ENCODE measurements at regions not wholly inside any gene's neighbourhood (a gene's known extent, or its start where the extent isn't known, plus 50 kb on each side); places are given as distances from the start of the nearest gene placed in this dataset.
"Not testable (repeated sequence)": the region's sequence is repeated elsewhere in the genome, so short reads cannot be mapped to it uniquely, and the experiment has no call there.

DNA sequence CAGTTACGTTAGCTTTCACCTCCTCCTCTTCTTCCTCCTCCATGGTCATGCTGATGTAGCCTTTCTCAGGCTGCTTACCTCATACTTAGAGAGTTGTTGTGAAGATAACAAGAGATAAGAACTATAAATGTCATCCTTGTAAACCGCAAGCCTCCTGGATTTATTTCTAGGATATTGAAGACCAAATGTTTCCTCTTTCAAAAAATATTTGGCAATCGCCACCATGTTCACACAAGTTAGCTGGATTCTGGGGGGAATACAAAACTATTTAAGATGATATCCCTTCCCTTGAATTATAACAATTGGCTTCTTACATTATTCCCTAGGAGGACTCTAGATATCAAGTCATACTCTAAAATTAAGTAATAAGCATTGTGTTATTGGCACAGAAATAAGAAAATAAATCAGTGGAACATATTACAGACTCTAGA, 99.8 kb upstream of the PLEKHG1 start:
- no peak for DNase-seq

- not testable (repeated sequence) for DNase-seq
Observed at GRCh38 chr6:150500568-150500967, 99.1 kb upstream of the PLEKHG1 start.

DNA sequence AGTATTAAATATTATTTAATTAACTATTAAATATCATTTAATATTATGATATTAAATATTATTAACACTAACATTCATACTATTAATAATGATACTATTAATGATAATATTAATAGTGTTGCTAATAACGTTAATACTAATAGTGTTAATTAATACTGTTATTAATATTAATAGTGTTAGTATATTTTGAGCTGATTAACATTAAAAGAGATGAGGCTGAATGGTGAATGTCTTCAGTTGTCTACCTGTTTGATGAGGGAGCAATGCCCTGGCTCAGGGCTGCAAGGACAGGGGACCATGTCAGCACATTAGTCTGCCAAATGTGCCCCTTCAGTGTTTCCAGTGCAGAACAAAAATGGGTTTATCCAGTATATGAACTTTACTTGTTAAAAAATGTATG, 96.6 kb upstream of the PLEKHG1 start:
- DNase-seq: no peak

DNA sequence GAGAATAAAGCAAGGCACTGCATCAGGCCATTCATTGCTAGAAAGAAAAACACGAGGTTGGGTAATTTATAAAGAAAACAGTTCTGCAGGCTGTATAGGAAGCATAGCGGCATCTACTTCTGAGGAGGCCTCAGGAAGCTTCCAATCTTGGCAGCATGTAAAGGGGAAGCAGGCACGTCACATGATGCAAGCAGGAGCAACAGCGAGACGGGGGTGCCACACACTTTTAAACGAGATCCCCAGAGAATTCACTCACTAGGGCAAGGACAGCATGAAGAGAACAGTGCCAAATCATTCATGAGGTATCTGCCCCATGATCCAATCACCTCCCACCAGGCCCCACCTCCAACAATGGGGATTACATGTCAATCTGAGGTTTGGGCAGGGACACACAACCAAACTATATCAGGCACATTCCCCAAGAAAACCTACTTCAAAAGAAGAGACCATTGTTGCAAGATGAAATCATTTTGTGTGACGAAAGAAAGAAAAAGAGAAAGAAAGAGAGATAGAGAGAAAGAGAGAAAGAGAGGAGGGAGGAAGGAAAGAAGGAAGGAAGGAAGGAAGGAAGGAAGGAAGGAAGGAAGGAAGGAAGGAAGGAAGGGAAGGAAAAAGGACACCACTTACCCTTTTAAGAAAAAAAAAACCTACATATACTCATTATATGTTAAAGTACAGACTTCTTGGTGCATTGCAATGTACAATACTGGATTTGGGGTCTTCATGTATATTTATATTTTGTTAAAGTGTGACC, 95.9 kb upstream of the PLEKHG1 start:
- no peak for DNase-seq

DNA sequence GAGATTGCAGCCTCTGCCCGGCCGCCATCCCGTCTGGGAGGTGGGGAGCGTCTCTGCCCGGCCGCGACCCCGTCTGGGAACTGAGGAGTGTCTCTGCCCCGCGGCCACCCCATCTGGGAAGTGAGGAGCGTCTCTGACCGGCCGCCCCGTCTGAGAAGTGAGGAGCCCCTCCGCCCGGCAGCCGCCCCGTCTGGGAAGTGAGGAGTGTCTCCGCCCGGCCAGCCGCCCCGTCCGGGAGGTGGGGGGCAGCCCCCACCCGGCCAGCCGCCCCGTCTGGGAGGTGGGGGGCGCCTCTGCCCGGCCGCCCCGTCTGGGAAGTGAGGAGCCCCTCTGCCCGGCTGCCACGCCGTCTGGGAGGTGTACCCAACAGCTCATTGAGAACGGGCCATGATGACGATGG, 92.3 kb upstream of the PLEKHG1 start:
- not testable (repeated sequence) for DNase-seq

DNA sequence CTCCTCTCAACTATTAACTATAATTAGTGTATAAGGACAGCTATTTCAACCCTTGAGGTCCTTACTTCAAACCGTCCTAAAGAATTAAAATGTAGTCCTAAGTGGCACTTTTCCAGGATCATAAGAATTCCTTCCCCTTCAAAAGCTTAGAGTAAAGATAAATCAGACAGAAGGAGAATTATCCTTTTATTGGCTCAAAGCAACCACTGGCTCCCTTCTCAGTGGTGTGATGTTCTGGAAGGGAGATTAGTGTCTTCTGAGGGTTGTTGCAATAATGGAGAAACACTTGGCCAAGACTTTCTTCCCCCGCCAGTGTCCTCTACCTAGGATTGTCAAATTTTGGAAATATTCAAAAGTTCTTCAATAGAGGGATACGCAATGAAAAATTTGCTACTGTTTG, 89.1 kb upstream of the PLEKHG1 start:
- DNase-seq: no peak

DNA sequence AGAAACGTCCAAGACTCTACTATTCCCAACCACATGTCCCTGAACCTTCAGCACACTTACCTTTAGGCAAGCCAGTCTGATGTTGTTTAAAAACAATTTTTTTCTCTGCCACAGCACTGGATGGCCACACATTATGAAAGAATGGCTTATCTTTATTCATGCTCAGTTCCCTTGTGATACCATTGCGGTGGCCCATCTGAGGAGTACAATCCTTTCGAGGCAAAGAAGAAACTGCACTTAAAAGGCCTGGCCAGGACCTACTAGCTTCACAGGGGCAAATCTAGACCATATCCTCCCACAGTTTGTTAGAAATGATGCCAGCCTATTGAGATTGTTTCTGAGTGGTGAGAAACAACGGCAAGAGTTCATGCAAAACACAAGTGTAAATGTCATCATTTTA, 88.4 kb upstream of the PLEKHG1 start:
- no peak for DNase-seq

DNA sequence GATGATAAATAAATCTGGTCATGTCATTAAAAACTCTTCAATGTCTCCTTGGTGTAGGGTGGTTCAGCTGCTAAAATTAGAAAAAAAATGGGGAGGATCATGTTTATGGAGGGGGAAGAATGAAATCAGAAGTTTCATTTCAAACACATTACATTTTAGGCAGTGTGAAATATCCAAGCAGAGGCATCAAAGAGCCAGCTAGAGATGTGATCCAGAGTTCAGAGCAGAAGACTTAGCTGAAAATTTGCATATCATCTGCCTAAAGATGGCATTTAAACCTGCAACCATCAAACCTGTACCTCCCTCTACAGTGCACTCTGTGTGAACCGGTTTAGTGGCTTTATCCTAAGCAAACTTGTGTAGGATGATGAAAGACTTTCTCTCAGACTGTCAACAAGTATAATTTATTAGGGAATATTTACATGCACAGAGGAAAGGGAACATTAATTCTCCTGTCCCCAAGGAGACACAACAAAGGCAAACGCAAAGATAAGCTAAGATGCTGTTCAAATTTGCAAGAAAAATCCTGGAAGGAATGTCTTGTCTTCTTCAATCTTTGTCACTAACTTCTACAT, 84.8 kb upstream of the PLEKHG1 start:
- no peak for DNase-seq

DNA sequence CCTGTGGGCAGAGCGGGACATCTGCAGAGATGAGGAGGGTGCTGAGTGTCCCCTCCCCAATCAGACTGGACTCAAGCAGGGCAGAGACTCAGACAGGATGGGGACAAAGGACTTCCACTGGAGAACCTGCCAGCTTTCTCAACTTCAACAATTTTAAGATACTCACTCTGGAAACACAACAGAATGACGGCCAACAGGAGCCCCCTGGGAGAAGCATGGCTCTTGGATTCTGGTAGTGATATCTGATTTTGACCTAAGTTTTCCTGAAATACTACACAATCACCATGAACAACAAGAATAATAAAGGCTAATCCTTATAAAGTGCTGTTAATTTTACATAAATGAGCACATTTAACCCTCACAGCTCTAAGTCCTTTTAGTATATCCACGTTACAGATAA, 83.5 kb upstream of the PLEKHG1 start:
- no peak for DNase-seq

DNA sequence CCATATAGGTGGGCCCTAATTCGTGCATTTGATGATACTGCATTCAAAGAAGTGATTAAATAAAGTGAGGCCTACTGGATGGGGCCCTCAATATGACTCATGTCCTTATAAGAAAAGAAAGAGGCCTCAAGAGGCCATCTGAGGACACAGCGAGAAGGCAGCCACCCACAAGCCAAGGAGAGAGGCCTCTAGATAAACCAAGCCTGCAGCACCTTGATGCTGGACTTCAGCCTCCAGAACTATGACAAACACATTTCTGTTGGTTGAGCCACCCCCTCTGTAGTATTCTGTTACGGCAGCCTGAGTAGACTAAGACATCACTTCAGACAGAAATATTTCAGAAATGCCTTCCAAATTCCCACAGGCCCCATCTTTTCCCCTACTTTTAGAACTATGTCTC, 82.5 kb upstream of the PLEKHG1 start:
- no peak for DNase-seq

DNA sequence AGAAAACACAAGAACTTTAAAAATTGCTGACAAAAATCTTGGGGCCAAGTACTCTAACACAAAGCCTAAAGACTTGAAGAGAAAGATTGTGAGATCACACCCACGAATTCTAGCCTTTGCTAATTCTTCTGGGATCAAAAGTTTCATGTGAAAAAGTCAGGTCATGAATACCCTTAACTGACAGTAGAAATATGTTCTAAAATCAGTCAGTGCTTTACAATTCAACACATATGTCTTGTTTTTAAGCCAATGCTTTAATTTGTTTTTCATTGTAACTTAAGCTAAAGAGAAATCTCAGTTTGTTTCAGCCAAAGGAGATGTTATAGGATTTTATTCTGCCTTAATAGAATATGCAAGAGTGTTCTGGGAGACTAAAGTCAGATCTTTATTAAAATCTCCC, 78.2 kb upstream of the PLEKHG1 start:
- DNase-seq: no peak

GRCh38 chr6:150523216-150523615, 76.5 kb upstream of the PLEKHG1 start:
- DNase-seq: not testable (repeated sequence)

DNA sequence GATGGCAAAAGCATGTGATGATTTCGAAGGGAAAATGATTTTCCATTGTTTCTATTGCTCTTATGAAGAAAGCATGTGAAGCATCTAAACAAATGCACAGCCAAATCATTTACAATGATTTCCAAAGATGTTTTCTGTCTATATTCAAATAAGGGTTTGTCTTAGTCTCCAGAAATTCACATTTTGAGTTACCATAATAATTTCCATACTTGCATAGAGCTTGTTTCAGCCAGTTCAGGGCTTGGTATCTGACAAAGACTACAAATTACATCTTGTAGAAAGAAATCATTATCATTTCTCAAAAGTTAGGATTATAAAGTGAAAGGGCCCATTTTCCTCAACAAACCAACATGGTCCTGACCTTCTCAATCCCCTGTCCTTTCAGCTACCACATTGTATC, 74.4 kb upstream of the PLEKHG1 start:
- no peak for DNase-seq

DNA sequence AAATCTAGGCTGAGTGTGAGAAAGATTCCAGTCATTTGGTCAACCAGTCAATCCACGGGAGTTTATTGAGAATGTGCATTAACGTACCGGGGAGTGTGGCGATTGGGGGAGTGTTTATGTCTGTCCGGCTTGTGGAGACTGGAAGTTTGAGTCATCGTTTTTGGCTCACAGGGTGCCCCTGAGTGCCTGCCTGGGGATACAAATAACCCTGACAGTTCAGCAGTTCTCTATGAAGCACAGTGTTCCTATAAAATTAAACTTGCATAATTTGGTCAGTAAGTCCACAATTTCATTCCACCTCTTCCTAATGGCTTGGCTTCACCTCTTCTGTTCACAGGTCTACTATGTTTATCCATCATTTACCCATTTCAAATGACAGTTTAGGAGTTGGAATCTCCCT, 72.6 kb upstream of the PLEKHG1 start:
- no peak for DNase-seq

GRCh38 chr6:150528648-150529285, 70.9 kb upstream of the PLEKHG1 start:
- no peak for DNase-seq

DNA sequence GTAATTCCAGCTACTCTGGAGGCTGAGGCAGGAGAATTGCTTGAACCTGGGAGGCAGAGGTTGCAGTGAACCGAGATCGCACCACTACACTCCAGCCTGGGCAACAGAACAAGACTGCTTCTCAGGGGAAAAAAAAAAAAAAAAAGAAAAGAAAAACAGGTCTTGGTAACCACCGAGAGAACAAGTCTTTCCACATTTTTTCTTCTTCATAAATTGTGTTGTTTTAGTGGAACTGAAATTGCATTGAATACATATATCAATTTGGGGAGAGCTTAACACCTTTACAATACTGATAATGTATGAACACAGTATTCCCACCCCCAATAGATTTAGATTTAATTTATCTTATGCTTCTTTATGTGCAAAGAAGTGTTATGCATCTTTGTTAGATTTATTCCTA, 70.0 kb upstream of the PLEKHG1 start:
- no peak for DNase-seq

GRCh38 chr6:150531957-150532356, 67.7 kb upstream of the PLEKHG1 start:
- no peak for DNase-seq

DNA sequence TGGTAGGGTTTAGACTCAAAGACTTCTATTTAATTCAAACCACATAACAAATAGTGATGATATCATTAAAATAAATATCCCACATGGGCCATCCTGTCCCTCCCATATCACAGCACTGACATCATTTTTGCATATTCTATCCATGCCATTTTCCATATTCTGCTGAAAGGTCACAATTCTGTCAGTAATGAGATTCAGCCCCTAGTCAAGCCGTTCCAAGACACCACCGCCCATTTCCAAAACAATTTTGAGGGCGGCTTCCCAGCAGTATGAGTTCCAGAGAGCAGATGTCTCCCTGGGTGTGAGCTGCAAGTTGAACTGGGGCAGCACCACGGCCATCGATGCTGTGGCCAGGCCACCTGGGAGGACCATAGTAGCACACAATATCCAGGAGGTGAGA, 65.1 kb upstream of the PLEKHG1 start:
- DNase-seq: no peak

DNA sequence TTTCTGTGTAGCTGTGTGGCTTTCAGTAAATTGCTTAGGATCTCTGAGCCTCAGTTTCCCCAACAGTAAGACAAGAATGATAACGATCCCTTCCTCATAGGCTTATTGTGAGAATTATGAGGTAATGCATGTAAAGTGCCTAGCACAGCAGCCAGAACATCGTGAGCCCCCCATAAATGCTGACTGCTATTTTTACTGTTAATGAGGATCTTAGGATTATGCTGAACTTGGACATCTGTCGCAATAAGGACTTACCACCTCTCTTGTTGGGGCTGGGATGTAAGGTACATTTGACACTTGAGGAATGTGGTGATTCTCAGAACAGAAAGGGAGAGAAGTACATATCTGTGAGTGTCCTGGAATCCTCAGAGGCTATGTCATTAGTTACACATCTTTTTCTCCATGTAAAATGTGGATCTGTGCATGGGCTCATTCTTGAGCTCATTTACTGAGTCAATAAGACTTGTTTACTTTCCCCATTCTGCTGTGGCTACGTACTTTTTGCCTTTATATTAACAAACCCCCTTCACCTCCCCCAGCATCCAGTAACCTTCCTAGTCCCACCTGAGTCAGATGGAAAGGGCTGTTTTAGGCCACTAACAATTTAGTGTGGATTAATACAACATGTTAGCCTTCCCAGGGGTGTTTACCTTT, 64.4 kb upstream of the PLEKHG1 start:
- no peak for DNase-seq

DNA sequence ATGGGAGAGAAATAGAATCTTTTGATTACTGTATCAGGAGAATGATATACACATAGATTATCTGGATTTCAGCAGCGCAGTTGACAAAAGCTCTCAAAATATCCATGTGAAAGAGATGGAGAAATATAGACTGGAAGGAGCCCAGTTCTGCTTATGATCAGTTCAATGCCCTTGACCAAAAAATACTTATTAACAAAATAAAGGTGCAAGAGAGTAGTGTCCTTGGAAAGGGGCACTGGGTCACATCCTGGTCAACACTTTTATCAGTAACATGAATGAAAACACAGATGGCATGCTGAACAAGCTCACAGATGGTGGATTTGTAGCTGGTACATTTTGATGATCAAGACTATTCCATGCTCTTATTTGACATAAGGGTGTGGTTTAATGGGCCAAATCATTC, 63.9 kb upstream of the PLEKHG1 start:
- no peak for DNase-seq

- DNase-seq: no peak
Observed at GRCh38 chr6:150536835-150537234, 62.9 kb upstream of the PLEKHG1 start.

- no peak for DNase-seq
Observed at GRCh38 chr6:150537491-150537890, 62.2 kb upstream of the PLEKHG1 start.

GRCh38 chr6:150537893-150538292, 61.8 kb upstream of the PLEKHG1 start:
- DNase-seq: no peak

DNA sequence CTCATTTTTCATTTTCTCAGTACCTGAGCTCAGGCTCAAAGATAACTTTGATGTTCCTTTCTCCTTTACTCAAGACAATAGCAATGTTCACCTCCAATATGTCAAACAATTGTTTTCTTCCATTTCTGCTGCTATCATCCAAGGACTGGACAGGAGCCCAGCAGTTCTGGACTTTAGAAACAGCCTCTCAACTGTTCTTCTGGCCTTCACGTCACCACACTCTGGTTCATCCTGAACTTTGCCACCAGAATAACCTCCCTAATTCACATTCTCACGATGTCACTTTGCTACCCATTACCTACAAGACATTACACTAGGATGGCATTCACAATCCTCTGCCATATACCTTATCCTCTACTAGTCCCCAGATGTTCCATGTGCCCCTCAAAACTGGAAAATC, 60.6 kb upstream of the PLEKHG1 start:
- no peak for DNase-seq

Data from T-helper 1 cell (primary cell).